Peyer's patch (tissue), 4 donors: ENCODE measurements at regions not wholly inside any gene's neighbourhood (a gene's known extent, or its start where the extent isn't known, plus 50 kb on each side); places are given as distances from the start of the nearest gene placed in this dataset.

Experiments
- DNase-seq, 3 donors: peaks; one replicate each; pipeline ENCODE4 v3.0.0-alpha.2; 2017 to 2019
- H3K27ac ChIP-seq, 4 donors: fragments of 200-600 bp; sonication (generic); one replicate each; pipeline ENCODE4 v1.5.1; 2016 to 2019
- H3K27me3 ChIP-seq, 2 donors: fragments of 200-600 bp; sonication (generic); one replicate each; pipeline ENCODE4 v1.5.1; 2019
- H3K36me3 ChIP-seq, 3 donors: fragments of 200-600 bp; sonication (generic); one replicate each; pipeline ENCODE4 v1.5.1; 2016 to 2019
- H3K4me1 ChIP-seq, 4 donors: fragments of 200-600 bp; sonication (generic); one replicate each; pipeline ENCODE4 v1.5.1; 2016 to 2019
- H3K4me3 ChIP-seq, 4 donors: fragments of 200-600 bp; sonication (generic); 1 replicate in 3 of 4; 2 replicates in 1 of 4; pipeline ENCODE4 v1.5.1; 2016 to 2019; ENCODE audit warnings: mild to moderate bottlenecking in 1 of 4
- H3K9me3 ChIP-seq, 4 donors: fragments of 200-600 bp; sonication (generic); one replicate each; pipeline ENCODE4 v1.5.1; 2016 to 2019; ENCODE audit warnings: mild to moderate bottlenecking in 1 of 4
- CTCF ChIP-seq, 6 experiments: fragments of 450-650 bp in 4 of 6; fragments of 200-600 bp in 2 of 6; sonication (generic) in 1 of 6; IDR thresholded peaks; one replicate each; pipeline ENCODE4 v1.5.1; 2017 to 2019; ENCODE audit warnings: antibody characterized with exemption in 6 of 6, mild to moderate bottlenecking in 3 of 6, moderate library complexity in 1 of 6
- POLR2A ChIP-seq, 2 donors: fragments of 450-650 bp; IDR thresholded peaks; one replicate each; pipeline ENCODE4 v1.5.1; 2017; ENCODE audit warnings: antibody characterized with exemption in 2 of 2, mild to moderate bottlenecking in 2 of 2, moderate library complexity in 2 of 2

GRCh38 chr19:30158893-30159245 is 213.3 kb upstream of the ZNF536 start:
- H3K27ac ChIP-seq: no peak overlapping the region
- no peak for DNase-seq
- H3K27me3 ChIP-seq: no peaks in the 10 kb centered on the region
- no peaks in the 10 kb centered on the region for H3K4me1 ChIP-seq
- no peak for TF ChIP-seq POLR2A (IDR thresholded peaks at IDR 0.05)
- TF ChIP-seq CTCF (IDR thresholded peaks at IDR 0.05): no peak
- H3K36me3 ChIP-seq: no peaks in the 10 kb centered on the region
- H3K4me3 ChIP-seq: no peak overlapping the region
- no peaks in the 10 kb centered on the region for H3K9me3 ChIP-seq

GRCh38 chr19:30159636-30160035 is 212.5 kb upstream of the ZNF536 start:
- Histone ChIP-seq H3K9me3 (no peaks in the 10 kb centered on the region), H3K27ac (no peak overlapping the region), H3K36me3 (no peaks in the 10 kb centered on the region), H3K4me3 (no peak overlapping the region), H3K4me1 (no peaks in the 10 kb centered on the region), H3K27me3 (no peaks in the 10 kb centered on the region)
- no peak for DNase-seq
- TF ChIP-seq CTCF (IDR thresholded peaks at IDR 0.05) (no peak), POLR2A (IDR thresholded peaks at IDR 0.05) (no peak)

GRCh38 chr19:30160426-30160825 is 211.8 kb upstream of the ZNF536 start:
- Histone ChIP-seq H3K27me3 (no peaks in the 10 kb centered on the region), H3K9me3 (no peaks in the 10 kb centered on the region), H3K27ac (no peak overlapping the region), H3K4me1 (no peaks in the 10 kb centered on the region), H3K4me3 (no peak overlapping the region), H3K36me3 (no peaks in the 10 kb centered on the region)
- TF ChIP-seq POLR2A (IDR thresholded peaks at IDR 0.05): no peak
- TF ChIP-seq CTCF (IDR thresholded peaks at IDR 0.05): no peak
- DNase-seq: no peak

GRCh38 chr19:30161021-30161655 is 211.0 kb upstream of the ZNF536 start:
- Histone ChIP-seq H3K4me1 (no peaks in the 10 kb centered on the region), H3K4me3 (no peak overlapping the region), H3K27ac (no peak overlapping the region), H3K27me3 (no peaks in the 10 kb centered on the region), H3K36me3 (no peaks in the 10 kb centered on the region), H3K9me3 (no peaks in the 10 kb centered on the region)
- TF ChIP-seq POLR2A (IDR thresholded peaks at IDR 0.05): no peak
- no peak for TF ChIP-seq CTCF (IDR thresholded peaks at IDR 0.05)
- DNase-seq: no peak

- no peak overlapping the region for H3K4me3 ChIP-seq
- H3K9me3 ChIP-seq: no peaks in the 10 kb centered on the region
- no peaks in the 10 kb centered on the region for H3K27me3 ChIP-seq
- TF ChIP-seq CTCF (IDR thresholded peaks at IDR 0.05): no peak
- no peak for TF ChIP-seq POLR2A (IDR thresholded peaks at IDR 0.05)
- no peaks in the 10 kb centered on the region for H3K36me3 ChIP-seq
- DNase-seq: no peak
- no peak overlapping the region for H3K27ac ChIP-seq
- no peaks in the 10 kb centered on the region for H3K4me1 ChIP-seq
Observed at GRCh38 chr19:30161770-30162169, 210.4 kb upstream of the ZNF536 start.

- Histone ChIP-seq H3K9me3 (no peaks in the 10 kb centered on the region), H3K27me3 (no peaks in the 10 kb centered on the region), H3K36me3 (no peaks in the 10 kb centered on the region), H3K4me3 (no peak overlapping the region), H3K4me1 (no peaks in the 10 kb centered on the region), H3K27ac (no peak overlapping the region)
- TF ChIP-seq POLR2A (IDR thresholded peaks at IDR 0.05): no peak
- DNase-seq: no peak
Observed at GRCh38 chr19:30162718-30163117, 209.5 kb upstream of the ZNF536 start.
